ENCODE measurements at regions not wholly inside any gene's neighbourhood (a gene's known extent, or its start where the extent isn't known, plus 50 kb on each side); places are given as distances from the start of the nearest gene placed in this dataset.
"Not testable (repeated sequence)": the region's sequence is repeated elsewhere in the genome, so short reads cannot be mapped to it uniquely, and the experiment has no call there.

DNA sequence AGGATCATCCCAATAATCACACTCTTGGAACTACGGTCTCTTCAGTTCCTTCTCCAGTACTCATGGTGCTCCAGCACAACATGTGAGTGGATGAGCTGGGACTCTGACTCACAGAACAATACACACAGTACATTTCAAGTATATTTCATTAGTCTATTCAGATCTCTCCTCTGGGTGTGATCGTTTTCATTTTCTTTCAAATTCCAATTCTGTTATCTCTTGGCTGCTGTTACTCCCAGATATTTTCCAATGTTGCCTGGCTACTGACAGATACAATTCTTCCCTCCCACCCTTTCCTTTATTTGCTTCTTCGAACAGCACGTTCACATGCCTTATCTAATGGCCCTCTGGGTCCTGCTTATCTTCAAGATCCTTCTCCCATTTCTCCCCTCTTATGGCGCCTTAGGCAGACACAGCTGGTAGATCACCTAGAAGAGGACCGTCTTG is 216.0 kb downstream of the ACKR3 start:
- Histone ChIP-seq H3K4me1 (no peaks in the 10 kb centered on the region), H3K27ac (peak overlapping the region in 1 of 2 donors; percentile 8), H3K36me3 (no peaks in the 10 kb centered on the region), H3K9me3 (no peaks in the 10 kb centered on the region), H3K27me3 (no peaks in the 10 kb centered on the region), H3K4me3 (no peak overlapping the region)
- TF ChIP-seq, protein P1, sequence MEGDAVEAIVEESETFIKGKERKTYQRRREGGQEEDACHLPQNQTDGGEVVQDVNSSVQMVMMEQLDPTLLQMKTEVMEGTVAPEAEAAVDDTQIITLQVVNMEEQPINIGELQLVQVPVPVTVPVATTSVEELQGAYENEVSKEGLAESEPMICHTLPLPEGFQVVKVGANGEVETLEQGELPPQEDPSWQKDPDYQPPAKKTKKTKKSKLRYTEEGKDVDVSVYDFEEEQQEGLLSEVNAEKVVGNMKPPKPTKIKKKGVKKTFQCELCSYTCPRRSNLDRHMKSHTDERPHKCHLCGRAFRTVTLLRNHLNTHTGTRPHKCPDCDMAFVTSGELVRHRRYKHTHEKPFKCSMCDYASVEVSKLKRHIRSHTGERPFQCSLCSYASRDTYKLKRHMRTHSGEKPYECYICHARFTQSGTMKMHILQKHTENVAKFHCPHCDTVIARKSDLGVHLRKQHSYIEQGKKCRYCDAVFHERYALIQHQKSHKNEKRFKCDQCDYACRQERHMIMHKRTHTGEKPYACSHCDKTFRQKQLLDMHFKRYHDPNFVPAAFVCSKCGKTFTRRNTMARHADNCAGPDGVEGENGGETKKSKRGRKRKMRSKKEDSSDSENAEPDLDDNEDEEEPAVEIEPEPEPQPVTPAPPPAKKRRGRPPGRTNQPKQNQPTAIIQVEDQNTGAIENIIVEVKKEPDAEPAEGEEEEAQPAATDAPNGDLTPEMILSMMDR (IDR thresholded peaks at IDR 0.05): no peak
- no peak for DNase-seq (ENCODE audit: low spot score)

DNA sequence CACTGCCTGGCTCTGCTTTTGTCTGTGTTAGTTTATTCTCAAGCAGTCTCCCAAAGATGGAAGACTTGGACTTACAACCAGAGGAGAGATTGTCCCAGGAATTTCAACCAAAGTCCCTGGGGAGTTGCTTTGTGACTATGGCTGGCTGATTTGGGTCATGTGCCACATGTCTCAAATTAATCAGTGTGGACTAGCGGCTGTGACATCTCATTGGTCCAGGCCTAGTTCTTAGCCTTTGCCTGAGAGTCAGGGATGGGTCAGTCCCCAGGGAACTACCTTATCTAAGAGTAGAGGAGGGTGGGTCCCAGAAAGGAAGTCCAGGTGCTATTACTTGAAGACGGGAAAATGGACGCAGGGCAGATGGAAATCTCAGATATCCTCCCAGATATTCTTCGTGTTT is 217.1 kb downstream of the ACKR3 start:
- TF ChIP-seq, protein P1 (IDR thresholded peaks at IDR 0.05): no peak
- H3K27me3 ChIP-seq: no peaks in the 10 kb centered on the region
- H3K9me3 ChIP-seq: no peaks in the 10 kb centered on the region
- H3K27ac ChIP-seq: no peak overlapping the region
- H3K36me3 ChIP-seq: no peaks in the 10 kb centered on the region
- H3K4me1 ChIP-seq: no peaks in the 10 kb centered on the region
- no peak overlapping the region for H3K4me3 ChIP-seq
- DNase-seq (ENCODE audit: low spot score): no peak

DNA sequence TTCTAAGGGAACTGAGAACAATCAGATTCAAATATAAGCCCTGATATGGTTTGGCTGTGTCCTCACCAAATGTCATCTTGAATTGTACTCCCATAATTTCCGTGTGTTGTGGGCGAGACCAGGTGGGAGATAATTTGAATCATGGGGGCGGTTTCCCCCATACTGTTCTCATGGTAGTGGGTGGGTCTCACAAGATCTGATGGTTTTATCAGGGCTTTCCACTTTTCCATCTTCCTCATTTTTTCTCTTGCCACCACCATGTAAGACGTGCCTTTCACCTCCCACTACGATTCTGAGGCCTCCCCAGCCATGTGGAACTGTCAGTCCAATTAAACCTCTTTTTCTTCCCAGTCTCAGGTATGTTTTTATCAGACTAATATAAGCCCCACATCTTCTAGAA is 217.8 kb downstream of the ACKR3 start:
- DNase-seq (ENCODE audit: low spot score); H3K4me3 ChIP-seq; H3K36me3 ChIP-seq; H3K27me3 ChIP-seq; H3K4me1 ChIP-seq; H3K9me3 ChIP-seq: not testable (repeated sequence)
- peak overlapping the region in 1 of 2 donors; percentile 1 for H3K27ac ChIP-seq

DNA sequence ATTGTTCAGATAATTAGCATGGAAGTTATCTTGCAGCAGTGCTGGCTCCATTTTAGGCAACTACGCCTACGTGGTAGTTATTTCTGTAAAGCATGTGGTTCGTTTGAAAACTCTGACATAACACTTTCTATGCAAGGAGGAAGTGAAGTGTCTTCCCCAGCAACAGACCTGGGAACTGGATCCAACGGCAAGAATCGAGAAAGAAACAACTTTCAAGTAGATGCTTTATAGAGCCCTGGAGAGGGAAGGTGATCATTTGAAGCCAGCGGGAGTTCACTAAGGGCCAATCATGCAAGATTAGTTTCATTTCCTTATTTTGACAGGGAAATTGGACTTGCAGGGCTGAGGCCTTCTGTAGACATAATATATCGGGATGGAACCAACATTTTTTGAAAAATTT is 218.3 kb downstream of the ACKR3 start:
- TF ChIP-seq, protein P1 (IDR thresholded peaks at IDR 0.05): no peak
- H3K4me1 ChIP-seq: no peaks in the 10 kb centered on the region
- no peaks in the 10 kb centered on the region for H3K36me3 ChIP-seq
- H3K4me3 ChIP-seq: no peak overlapping the region
- H3K27me3 ChIP-seq: no peaks in the 10 kb centered on the region
- no peak for DNase-seq (ENCODE audit: low spot score)
- no peaks in the 10 kb centered on the region for H3K9me3 ChIP-seq
- peak overlapping the region in 1 of 2 donors; percentile 1 for H3K27ac ChIP-seq

DNA sequence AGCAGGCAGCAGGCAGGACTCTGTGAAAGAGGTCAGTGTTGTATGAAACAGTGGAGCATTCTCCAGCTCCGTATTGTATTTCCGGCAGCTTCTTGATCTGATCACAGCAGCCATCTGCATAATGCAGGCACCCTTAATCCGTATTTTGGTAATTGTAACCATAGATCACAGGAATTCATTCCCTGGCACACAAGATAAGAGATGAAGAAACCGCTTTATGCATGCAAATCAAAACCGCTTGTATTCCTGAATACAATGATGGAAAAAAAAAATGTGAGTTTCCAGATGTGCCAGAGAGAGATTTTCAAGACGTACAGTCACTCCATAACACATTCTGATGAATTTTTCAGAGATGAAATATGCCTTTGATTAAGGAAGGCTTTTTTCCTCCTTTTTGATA is 221.3 kb downstream of the ACKR3 start:
- no peak overlapping the region for H3K4me3 ChIP-seq
- no peaks in the 10 kb centered on the region for H3K9me3 ChIP-seq
- no peaks in the 10 kb centered on the region for H3K4me1 ChIP-seq
- no peak for DNase-seq (ENCODE audit: low spot score)
- no peak overlapping the region for H3K27ac ChIP-seq
- no peaks in the 10 kb centered on the region for H3K27me3 ChIP-seq
- TF ChIP-seq, protein P1 (IDR thresholded peaks at IDR 0.05): no peak
- H3K36me3 ChIP-seq: no peaks in the 10 kb centered on the region

DNA sequence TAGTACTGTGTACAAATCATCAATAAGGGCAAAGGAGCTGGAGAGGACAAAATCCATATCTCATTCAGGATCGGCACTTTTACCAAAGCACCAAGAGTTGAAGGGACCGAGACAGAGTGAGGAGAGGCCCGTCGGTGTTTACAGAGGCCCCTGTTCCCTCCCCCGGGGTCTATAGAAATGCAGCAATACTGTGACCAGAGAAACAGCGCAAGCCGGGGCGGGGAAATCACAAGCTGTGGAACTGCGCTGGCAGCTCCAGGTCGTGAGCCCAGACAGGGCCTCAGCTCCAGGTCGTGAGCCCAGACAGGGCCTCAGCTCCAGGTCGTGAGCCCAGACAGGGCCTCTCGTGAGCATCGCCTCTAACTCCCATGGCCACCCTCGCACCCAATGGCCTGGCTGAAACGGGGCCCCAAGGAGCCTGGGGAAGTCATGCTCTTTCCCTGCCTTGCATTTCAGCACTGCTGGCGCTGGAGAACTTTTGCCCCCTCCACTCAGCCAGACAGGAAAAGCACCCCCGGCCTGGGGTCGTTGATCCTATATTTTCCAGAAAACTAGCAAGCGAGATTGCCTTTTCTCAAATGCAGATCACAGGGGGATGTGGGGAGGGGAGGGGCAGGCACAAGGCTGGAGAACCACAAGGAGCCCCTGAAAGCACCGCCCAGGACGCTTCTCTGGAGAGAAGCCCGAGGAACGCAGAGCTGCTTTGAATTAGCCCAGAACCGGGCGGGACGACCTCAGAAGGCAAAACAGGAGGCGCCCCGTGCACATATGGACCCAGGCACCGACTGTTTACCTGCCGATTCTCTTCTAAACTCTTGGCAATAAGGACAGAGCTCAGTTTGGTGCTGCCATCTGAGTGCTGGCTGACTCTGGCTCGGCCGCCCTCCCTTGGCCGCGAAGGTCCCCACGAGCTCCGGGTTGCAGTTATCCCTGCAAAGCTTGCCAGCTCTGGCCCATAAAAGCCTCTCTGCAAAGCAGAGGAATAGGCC is 223.7 kb downstream of the ACKR3 start:
- Histone ChIP-seq H3K27me3 (no peaks in the 10 kb centered on the region), H3K27ac (no peak overlapping the region), H3K4me1 (no peaks in the 10 kb centered on the region), H3K9me3 (no peaks in the 10 kb centered on the region), H3K4me3 (no peak overlapping the region), H3K36me3 (no peaks in the 10 kb centered on the region)
- TF ChIP-seq, protein P1 (IDR thresholded peaks at IDR 0.05): no peak
- no peak for DNase-seq (ENCODE audit: low spot score)
